ENCODE measurements at regions not wholly inside any gene's neighbourhood (a gene's known extent, or its start where the extent isn't known, plus 50 kb on each side); places are given as distances from the start of the nearest gene placed in this dataset.

GRCh38 chr9:4365055-4365454 is 65.2 kb upstream of the GLIS3 start (continued):
- no peak for TF ChIP-seq PBX3 (IDR thresholded peaks at IDR 0.05; ENCODE audit: insufficient replicate concordance, low read depth, low read length)
- no peak for TF ChIP-seq SP1 (IDR thresholded peaks at IDR 0.05; ENCODE audit: low read depth, low read length)
- no peak for TF ChIP-seq HDAC2 (IDR thresholded peaks at IDR 0.05)
- TF ChIP-seq SREBF1 (IDR thresholded peaks at IDR 0.05; ENCODE audit: low read length) = no peak
- no peak for TF ChIP-seq ZBTB33 (IDR thresholded peaks at IDR 0.05)
- TF ChIP-seq ZNF687 (IDR thresholded peaks at IDR 0.05) = no peak
- TF ChIP-seq FOS (IDR thresholded peaks at IDR 0.05; ENCODE audit: borderline replicate concordance, extremely low read depth, insufficient read length) = no peak
